A673 (cell line): ENCODE measurements at regions not wholly inside any gene's neighbourhood (a gene's known extent, or its start where the extent isn't known, plus 50 kb on each side); places are given as distances from the start of the nearest gene placed in this dataset.

Experiments
- BruUV-seq: library from RNA; stranded (reverse); fragments of 400-500 nt; replicated peaks from 2 replicates; lab custom pipeline; 2021; lab: Mats Ljungman, UMichigan
- CTCF ChIA-PET: fragments of 300-600 bp; sonication (Branson Sonifier 250); formaldehyde crosslinking; loops from one replicate; lab custom pipeline; 2022; ENCODE audit warnings: antibody characterized with exemption; lab: Charles Lee
- POLR2A ChIA-PET: fragments of 300-600 bp; sonication (Branson Sonifier 250); formaldehyde crosslinking; loops from one replicate; lab custom pipeline; 2022; ENCODE audit warnings: antibody characterized with exemption; ENCODE audit not compliant: low non-redundant PET; lab: Charles Lee
- DNase-seq: peaks from one replicate; pipeline ENCODE4 v3.0.0-alpha.2; 2015; ENCODE audit warnings: low spot score
- H3K27ac ChIP-seq: fragments of 200-600 bp; sonication (generic); 2 replicates; pipeline ENCODE4 v1.5.1; 2016; ENCODE audit warnings: mixed run types, low read depth, mild to moderate bottlenecking, mixed read lengths, antibody characterized with exemption, low read length; ENCODE audit not compliant: poor library complexity, severe bottlenecking
- H3K27me3 ChIP-seq: fragments of 200-600 bp; sonication (generic); replicated peaks from 2 replicates; pipeline ENCODE4 v1.6.1; 2017; ENCODE audit warnings: mixed run types, low read depth, mild to moderate bottlenecking, mixed read lengths, antibody characterized with exemption, low read length; ENCODE audit not compliant: insufficient read depth, poor library complexity
- H3K36me3 ChIP-seq: fragments of 200-600 bp; sonication (generic); 2 replicates; pipeline ENCODE4 v1.6.1; 2016; ENCODE audit warnings: mixed run types, mild to moderate bottlenecking, mixed read lengths, antibody characterized with exemption, low read length; ENCODE audit not compliant: insufficient read depth, poor library complexity, severe bottlenecking
- H3K4me1 ChIP-seq: fragments of 200-600 bp; sonication (generic); 2 replicates; pipeline ENCODE4 v1.6.1; 2017; ENCODE audit warnings: mixed run types, mild to moderate bottlenecking, mixed read lengths, antibody characterized with exemption, low read length; ENCODE audit not compliant: insufficient read depth, poor library complexity, severe bottlenecking
- H3K4me3 ChIP-seq: fragments of 200-600 bp; sonication (generic); 2 replicates; pipeline ENCODE4 v1.5.1; 2016; ENCODE audit warnings: low read depth, mixed run types, mild to moderate bottlenecking, mixed read lengths, low read length; ENCODE audit not compliant: poor library complexity, severe bottlenecking
- H3K9me3 ChIP-seq: fragments of 200-600 bp; sonication (generic); 2 replicates; pipeline ENCODE4 v1.6.1; 2016; ENCODE audit warnings: mixed run types, low read depth, mild to moderate bottlenecking, mixed read lengths, antibody characterized with exemption, low read length; ENCODE audit not compliant: poor library complexity, severe bottlenecking
- CTCF ChIP-seq: fragments of 300-800, 200-600 bp; sonication (generic); conservative IDR thresholded peaks from 2 replicates; pipeline ENCODE4 v1.5.1; 2017; ENCODE audit warnings: low read depth, mild to moderate bottlenecking, antibody characterized with exemption, low read length, moderate library complexity, mixed read lengths
- EZH2 ChIP-seq: fragments of 200-600 bp; sonication (generic); IDR thresholded peaks from 2 replicates; pipeline ENCODE4 v1.6.1; 2017; ENCODE audit warnings: borderline replicate concordance, low read depth, mild to moderate bottlenecking, mixed read lengths, antibody characterized with exemption, low read length; ENCODE audit not compliant: poor library complexity, severe bottlenecking
- intact Hi-C: fragments of 100-400 bp; cut with micrococcal nuclease; formaldehyde crosslinking; loops from one replicate; pipeline ENCODE4 v1.10.0; 2022; ENCODE audit not compliant: unreplicated experiment

GRCh38 chr4:152000518-152000917 lies 239.7 kb upstream of the GATB start:
- TF ChIP-seq EZH2 (no peak), CTCF (no peak)
- BruUV-seq = no TSS peak
- Histone ChIP-seq H3K36me3 (no peaks in the 10 kb centered on the region), H3K4me3 (no peak overlapping the region), H3K4me1 (no peaks in the 10 kb centered on the region), H3K27ac (no peak overlapping the region), H3K9me3 (no peaks in the 10 kb centered on the region), H3K27me3 (no peaks in the 10 kb centered on the region)
- CTCF ChIA-PET = no interaction called here
- POLR2A ChIA-PET = no interaction called here
- intact Hi-C loops = no loop called here
- no peak for DNase-seq

GRCh38 chr4:151998723-151999122 lies 237.9 kb upstream of the GATB start:
- H3K4me1 ChIP-seq = no peaks in the 10 kb centered on the region
- H3K36me3 ChIP-seq = no peaks in the 10 kb centered on the region
- no peak for DNase-seq
- no peak overlapping the region for H3K4me3 ChIP-seq
- ChIA-PET POLR2A (no interaction called here), CTCF (no interaction called here)
- H3K27me3 ChIP-seq = no peaks in the 10 kb centered on the region
- BruUV-seq = no TSS peak
- intact Hi-C loops = no loop called here
- TF ChIP-seq CTCF (no peak), EZH2 (no peak)
- H3K9me3 ChIP-seq = no peaks in the 10 kb centered on the region
- H3K27ac ChIP-seq = no peak overlapping the region

GRCh38 chr4:151997461-151997860 lies 236.7 kb upstream of the GATB start:
- Histone ChIP-seq H3K36me3 (no peaks in the 10 kb centered on the region), H3K4me3 (no peak overlapping the region), H3K27me3 (no peaks in the 10 kb centered on the region), H3K9me3 (no peaks in the 10 kb centered on the region), H3K27ac (no peak overlapping the region), H3K4me1 (no peaks in the 10 kb centered on the region)
- no TSS peak for BruUV-seq
- no peak for DNase-seq
- CTCF ChIA-PET = no interaction called here
- TF ChIP-seq CTCF = no peak
- TF ChIP-seq EZH2 = no peak
- intact Hi-C loops = no loop called here
- POLR2A ChIA-PET = no interaction called here
